HFF-Myc (cell line): ENCODE measurements at regions not wholly inside any gene's neighbourhood (a gene's known extent, or its start where the extent isn't known, plus 50 kb on each side); places are given as distances from the start of the nearest gene placed in this dataset.

Experiments used
- DNase-seq: peaks from one replicate; pipeline ENCODE4 v3.0.0-alpha.2; 2011; ENCODE audit warnings: low read depth; ENCODE audit errors: extremely low read depth
- H3K4me3 ChIP-seq: replicated peaks from 2 replicates; pipeline ENCODE4 v1.5.1; 2011; ENCODE audit warnings: low read depth, mild to moderate bottlenecking, control low read depth, low read length
- TF ChIP-seq, protein P1 (sequence below): IDR thresholded peaks from 2 replicates; pipeline ENCODE4 v1.5.1; 2012; ENCODE audit warnings: mild to moderate bottlenecking, low read depth, low read length, control low read depth; ENCODE audit errors: missing control alignments

- DNase-seq: no peak
- TF ChIP-seq, protein P1, sequence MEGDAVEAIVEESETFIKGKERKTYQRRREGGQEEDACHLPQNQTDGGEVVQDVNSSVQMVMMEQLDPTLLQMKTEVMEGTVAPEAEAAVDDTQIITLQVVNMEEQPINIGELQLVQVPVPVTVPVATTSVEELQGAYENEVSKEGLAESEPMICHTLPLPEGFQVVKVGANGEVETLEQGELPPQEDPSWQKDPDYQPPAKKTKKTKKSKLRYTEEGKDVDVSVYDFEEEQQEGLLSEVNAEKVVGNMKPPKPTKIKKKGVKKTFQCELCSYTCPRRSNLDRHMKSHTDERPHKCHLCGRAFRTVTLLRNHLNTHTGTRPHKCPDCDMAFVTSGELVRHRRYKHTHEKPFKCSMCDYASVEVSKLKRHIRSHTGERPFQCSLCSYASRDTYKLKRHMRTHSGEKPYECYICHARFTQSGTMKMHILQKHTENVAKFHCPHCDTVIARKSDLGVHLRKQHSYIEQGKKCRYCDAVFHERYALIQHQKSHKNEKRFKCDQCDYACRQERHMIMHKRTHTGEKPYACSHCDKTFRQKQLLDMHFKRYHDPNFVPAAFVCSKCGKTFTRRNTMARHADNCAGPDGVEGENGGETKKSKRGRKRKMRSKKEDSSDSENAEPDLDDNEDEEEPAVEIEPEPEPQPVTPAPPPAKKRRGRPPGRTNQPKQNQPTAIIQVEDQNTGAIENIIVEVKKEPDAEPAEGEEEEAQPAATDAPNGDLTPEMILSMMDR: no peak
- H3K4me3 ChIP-seq: no peak overlapping the region
Observed at GRCh38 chr12:116456330-116457082, 102.7 kb upstream of the MAP1LC3B2 start.

GRCh38 chr12:116458492-116458891 lies 100.7 kb upstream of the MAP1LC3B2 start:
- TF ChIP-seq, protein P1: no peak
- no peak for DNase-seq
- no peak overlapping the region for H3K4me3 ChIP-seq

GRCh38 chr12:116459011-116459875 lies 99.9 kb upstream of the MAP1LC3B2 start:
- TF ChIP-seq, protein P1: no peak
- no peak for DNase-seq
- no peak overlapping the region for H3K4me3 ChIP-seq

- H3K4me3 ChIP-seq: no peak overlapping the region
- TF ChIP-seq, protein P1: no peak
- DNase-seq: no peak
Observed at GRCh38 chr12:116459916-116460663, 99.1 kb upstream of the MAP1LC3B2 start.

DNA sequence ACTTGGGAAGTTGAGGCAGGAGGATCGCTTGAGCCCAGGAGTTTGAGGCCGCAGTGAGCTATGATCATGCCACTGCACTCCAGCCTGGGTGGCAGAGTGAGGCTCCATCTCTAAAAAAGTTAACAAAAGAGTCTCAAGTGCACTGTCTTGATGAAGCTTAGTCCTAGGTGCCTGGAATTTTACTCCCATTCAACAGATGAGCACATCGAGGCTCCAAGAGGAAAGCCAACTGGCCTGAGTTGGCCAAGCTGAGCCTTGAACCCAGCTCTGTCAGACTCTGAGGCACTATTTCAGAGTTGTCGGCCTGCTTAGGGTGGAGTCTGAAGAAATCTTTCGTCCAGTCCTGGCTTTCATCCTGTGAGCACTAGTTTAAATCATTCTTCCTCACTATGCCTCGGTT lies 98.1 kb upstream of the MAP1LC3B2 start:
- TF ChIP-seq, protein P1: no peak
- no peak for DNase-seq
- no peak overlapping the region for H3K4me3 ChIP-seq

DNA sequence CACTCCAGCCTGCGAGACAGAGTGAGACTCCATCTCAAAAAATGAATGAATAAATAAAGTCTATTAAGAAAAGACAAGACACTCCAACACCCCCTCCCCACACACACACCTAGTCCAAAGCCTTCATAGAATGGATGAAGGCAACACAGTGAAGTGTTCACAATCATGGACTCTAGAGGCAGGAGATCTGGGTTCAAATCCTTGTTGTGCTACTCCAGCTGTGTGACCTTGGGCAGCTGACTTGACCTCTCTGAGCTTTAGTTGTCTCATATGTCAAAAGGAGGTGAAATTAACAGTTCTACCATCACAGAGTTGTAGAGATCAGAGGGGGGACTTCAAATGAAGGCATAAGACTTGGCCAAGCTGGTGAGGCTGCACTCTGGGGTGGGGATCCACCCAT lies 95.8 kb upstream of the MAP1LC3B2 start:
- TF ChIP-seq, protein P1: no peak
- no peak overlapping the region for H3K4me3 ChIP-seq
- no peak for DNase-seq
